Upper lobe of left lung (tissue), 6 donors: ENCODE measurements at regions not wholly inside any gene's neighbourhood (a gene's known extent, or its start where the extent isn't known, plus 50 kb on each side); places are given as distances from the start of the nearest gene placed in this dataset.

Experiments
- ATAC-seq, 2 donors: fragments of 200-7000 bp; cut with Tn5 transposase; one replicate each; pipeline ENCODE4 v1.9.1; 2022; ENCODE audit warnings: mild to moderate bottlenecking in 2 of 2, moderate library complexity in 2 of 2; ENCODE audit not compliant: low FRiP score in 2 of 2
- DNase-seq, 2 donors: peaks; one replicate each; pipeline ENCODE4 v3.0.0-alpha.2; 2019 to 2020
- H3K27ac ChIP-seq, 4 donors: fragments of 200-600 bp; sonication (generic); one replicate each; pipeline ENCODE4 v1.5.1; 2016 to 2019
- H3K27me3 ChIP-seq, 4 donors: fragments of 200-600 bp; sonication (generic); one replicate each; pipeline ENCODE4 v1.5.1; 2017 to 2019
- H3K36me3 ChIP-seq, 4 donors: fragments of 200-600 bp; sonication (generic); one replicate each; pipeline ENCODE4 v1.5.1; 2016 to 2019
- H3K4me1 ChIP-seq, 4 donors: fragments of 200-600 bp; sonication (generic); one replicate each; pipeline ENCODE4 v1.5.1; 2018 to 2019
- H3K4me3 ChIP-seq, 4 donors: fragments of 200-600 bp; sonication (generic); one replicate each; pipeline ENCODE4 v1.5.1; 2017 to 2019; ENCODE audit warnings: mild to moderate bottlenecking in 2 of 4, moderate library complexity in 1 of 4
- H3K9me3 ChIP-seq, 4 donors: fragments of 200-600 bp; sonication (generic); one replicate each; pipeline ENCODE4 v1.5.1; 2018 to 2019
- CTCF ChIP-seq, 6 experiments: fragments of 450-650 bp in 4 of 6; fragments of 200-600 bp in 2 of 6; sonication (generic) in 2 of 6; IDR thresholded peaks; one replicate each; pipeline ENCODE4 v1.5.1; 2016 to 2019; ENCODE audit warnings: antibody characterized with exemption in 6 of 6
- EP300 ChIP-seq, 4 donors: sonication (generic); formaldehyde crosslinking; IDR thresholded peaks; one replicate each; pipeline ENCODE4 v1.5.1; 2017; ENCODE audit warnings: antibody characterized with exemption in 4 of 4, control low read depth in 2 of 4
- POLR2A ChIP-seq, 4 donors: fragments of 450-650 bp; IDR thresholded peaks; one replicate each; pipeline ENCODE4 v1.5.1; 2016 to 2017; ENCODE audit warnings: antibody characterized with exemption in 4 of 4, mild to moderate bottlenecking in 2 of 4
- POLR2AphosphoS5 ChIP-seq, 2 donors: sonication (generic); formaldehyde crosslinking; IDR thresholded peaks; one replicate each; pipeline ENCODE4 v1.5.1; 2017; ENCODE audit warnings: antibody characterized with exemption in 2 of 2
- WGBS, 2 donors: methylation state at CpG; one replicate each; pipeline ENCODE4 v1.1.5; 2017 to 2018; 5-methylcytosine and 5-hydroxymethylcytosine counted together
- donor health status: DM: no; HTN: no; CAD: no; lungs with moderate emphysema.
- donor health status: DM: no; HTN: yes; CAD: no; lungs with severe emphysema.

DNA sequence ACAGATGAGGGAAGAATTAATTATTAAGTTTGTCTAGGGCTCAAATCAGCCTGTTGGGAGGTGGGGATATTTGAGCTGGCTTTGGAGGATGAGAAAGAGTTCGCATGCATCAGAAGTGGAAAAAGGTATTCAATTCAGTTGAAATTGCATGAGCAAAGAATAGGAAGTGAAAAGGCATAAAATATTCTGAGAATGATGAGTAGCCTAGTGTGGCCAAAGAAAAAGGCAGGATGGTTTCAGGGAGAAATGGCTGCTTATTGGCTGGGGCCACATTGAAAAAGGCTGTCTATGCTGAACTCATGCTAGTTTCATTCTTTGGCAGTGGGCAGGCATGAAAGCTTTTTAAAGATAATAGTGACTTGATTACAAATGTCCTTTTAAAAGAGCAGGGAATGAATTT is 235.4 kb upstream of the RIOK2 start:
- H3K27ac ChIP-seq: no peak overlapping the region
- no peak overlapping the region for H3K4me3 ChIP-seq
- DNase-seq (no peak), ATAC-seq (no peak)
- TF ChIP-seq CTCF (IDR thresholded peaks at IDR 0.05): no peak
- TF ChIP-seq POLR2A (IDR thresholded peaks at IDR 0.05): no peak
- no peak for TF ChIP-seq POLR2AphosphoS5 (IDR thresholded peaks at IDR 0.05)
- TF ChIP-seq EP300 (IDR thresholded peaks at IDR 0.05): no peak
- H3K36me3 ChIP-seq: no peaks in the 10 kb centered on the region
- H3K27me3 ChIP-seq: no peaks in the 10 kb centered on the region
- no peaks in the 10 kb centered on the region for H3K4me1 ChIP-seq
- no peaks in the 10 kb centered on the region for H3K9me3 ChIP-seq
- WGBS, 2 donors: 46 to 96% methylated on average over 1 of the region's 1 CpG

GRCh38 chr5:97420646-97421045 is 237.6 kb upstream of the RIOK2 start:
- ATAC-seq (no peak), DNase-seq (no peak)
- Histone ChIP-seq H3K4me1 (no peaks in the 10 kb centered on the region), H3K9me3 (no peaks in the 10 kb centered on the region), H3K27ac (no peak overlapping the region), H3K36me3 (no peaks in the 10 kb centered on the region), H3K4me3 (no peak overlapping the region), H3K27me3 (no peaks in the 10 kb centered on the region)
- no peak for TF ChIP-seq POLR2A (IDR thresholded peaks at IDR 0.05)
- TF ChIP-seq EP300 (IDR thresholded peaks at IDR 0.05): no peak
- no peak for TF ChIP-seq POLR2AphosphoS5 (IDR thresholded peaks at IDR 0.05)
- TF ChIP-seq CTCF (IDR thresholded peaks at IDR 0.05): no peak
- 47 to 59% methylated on average over 1 of the region's 1 CpG for WGBS, 2 donors

DNA sequence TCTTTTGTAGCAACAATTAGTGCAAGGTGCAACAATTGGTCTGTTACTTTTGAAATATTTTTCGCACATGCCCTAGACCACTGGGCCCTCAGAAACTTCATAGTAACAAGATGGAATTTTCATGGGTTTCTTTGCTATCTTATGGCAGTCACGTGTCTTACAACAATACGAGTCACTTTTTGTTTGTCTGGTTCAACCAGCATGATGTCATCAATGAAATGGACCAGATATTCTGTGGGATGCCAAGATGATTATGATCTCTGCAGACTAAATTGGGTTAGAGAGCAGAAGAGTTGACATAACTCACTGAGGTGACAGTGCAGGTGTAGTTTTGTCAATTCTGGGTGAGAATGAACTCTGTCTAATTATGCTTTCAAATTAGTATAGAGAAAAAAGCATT is 239.6 kb upstream of the RIOK2 start:
- Histone ChIP-seq H3K9me3 (no peaks in the 10 kb centered on the region), H3K4me3 (no peak overlapping the region), H3K27ac (no peak overlapping the region), H3K4me1 (no peaks in the 10 kb centered on the region), H3K36me3 (no peaks in the 10 kb centered on the region), H3K27me3 (no peaks in the 10 kb centered on the region)
- no peak for DNase-seq
- WGBS, 2 donors: 86 to 89% methylated on average over 3 of the region's 3 CpGs
- ATAC-seq: no peak
- TF ChIP-seq EP300 (IDR thresholded peaks at IDR 0.05) (no peak), CTCF (IDR thresholded peaks at IDR 0.05) (no peak), POLR2AphosphoS5 (IDR thresholded peaks at IDR 0.05) (no peak), POLR2A (IDR thresholded peaks at IDR 0.05) (no peak)

GRCh38 chr5:97425511-97425910 is 242.5 kb upstream of the RIOK2 start:
- ATAC-seq (no peak), DNase-seq (no peak)
- no peaks in the 10 kb centered on the region for H3K4me1 ChIP-seq
- H3K36me3 ChIP-seq: no peaks in the 10 kb centered on the region
- no peaks in the 10 kb centered on the region for H3K27me3 ChIP-seq
- H3K4me3 ChIP-seq: no peak overlapping the region
- H3K27ac ChIP-seq: no peak overlapping the region
- H3K9me3 ChIP-seq: no peaks in the 10 kb centered on the region
- 83 to 85% methylated on average over 4 of the region's 4 CpGs for WGBS, 2 donors
- no peak for TF ChIP-seq CTCF (IDR thresholded peaks at IDR 0.05)
- no peak for TF ChIP-seq POLR2AphosphoS5 (IDR thresholded peaks at IDR 0.05)
- no peak for TF ChIP-seq POLR2A (IDR thresholded peaks at IDR 0.05)
- TF ChIP-seq EP300 (IDR thresholded peaks at IDR 0.05): no peak

GRCh38 chr5:97427235-97427634 is 244.2 kb upstream of the RIOK2 start:
- 77 to 80% methylated on average over 2 of the region's 2 CpGs for WGBS, 2 donors
- DNase-seq: no peak
- no peak for TF ChIP-seq CTCF (IDR thresholded peaks at IDR 0.05)
- no peak for TF ChIP-seq EP300 (IDR thresholded peaks at IDR 0.05)
- TF ChIP-seq POLR2A (IDR thresholded peaks at IDR 0.05): no peak
- no peak for TF ChIP-seq POLR2AphosphoS5 (IDR thresholded peaks at IDR 0.05)
- Histone ChIP-seq H3K27me3 (no peaks in the 10 kb centered on the region), H3K4me1 (no peaks in the 10 kb centered on the region), H3K36me3 (no peaks in the 10 kb centered on the region), H3K4me3 (no peak overlapping the region), H3K27ac (no peak overlapping the region), H3K9me3 (no peaks in the 10 kb centered on the region)
- ATAC-seq: no peak
